GM23248 (cell line): ENCODE measurements at regions not wholly inside any gene's neighbourhood (a gene's known extent, or its start where the extent isn't known, plus 50 kb on each side); places are given as distances from the start of the nearest gene placed in this dataset.

Experiments used
- DNase-seq: peaks from one replicate; pipeline ENCODE4 v3.0.0-alpha.2; 2015
- H2AFZ ChIP-seq: fragments of 200-600 bp; sonication (generic); 2 replicates; pipeline ENCODE4 v1.6.1; 2016; ENCODE audit warnings: antibody characterized with exemption
- H3F3A ChIP-seq: fragments of 200-600 bp; sonication (generic); 2 replicates; pipeline ENCODE4 v1.6.1; 2016; ENCODE audit warnings: mild to moderate bottlenecking, antibody characterized with exemption, mixed run types; ENCODE audit not compliant: insufficient read depth
- H3K27ac ChIP-seq: fragments of 200-600 bp; sonication (generic); 2 replicates; pipeline ENCODE4 v1.5.1; 2016; ENCODE audit warnings: mild to moderate bottlenecking
- H3K27me3 ChIP-seq: fragments of 200-600 bp; sonication (generic); replicated peaks from 2 replicates; pipeline ENCODE4 v1.6.1; 2016; ENCODE audit warnings: mild to moderate bottlenecking; ENCODE audit not compliant: insufficient read depth
- H3K36me3 ChIP-seq: fragments of 200-600 bp; sonication (generic); 2 replicates; pipeline ENCODE4 v1.6.1; 2016; ENCODE audit warnings: low read depth, mild to moderate bottlenecking
- H3K4me1 ChIP-seq: fragments of 200-600 bp; sonication (generic); 2 replicates; pipeline ENCODE4 v1.6.1; 2016; ENCODE audit warnings: mild to moderate bottlenecking; ENCODE audit not compliant: insufficient read depth
- H3K4me2 ChIP-seq: fragments of 200-600 bp; sonication (generic); one replicate; pipeline ENCODE4 v1.6.1; 2016; ENCODE audit warnings: mild to moderate bottlenecking; ENCODE audit not compliant: unreplicated experiment
- H3K4me3 ChIP-seq: fragments of 200-600 bp; sonication (generic); 2 replicates; pipeline ENCODE4 v1.5.1; 2016; ENCODE audit warnings: mild to moderate bottlenecking
- H3K79me2 ChIP-seq: fragments of 200-600 bp; sonication (generic); 2 replicates; pipeline ENCODE4 v1.6.1; 2016; ENCODE audit warnings: mild to moderate bottlenecking; ENCODE audit not compliant: insufficient read depth
- H3K9ac ChIP-seq: fragments of 200-600 bp; sonication (generic); 2 replicates; pipeline ENCODE4 v1.6.1; 2016; ENCODE audit warnings: mild to moderate bottlenecking
- H3K9me2 ChIP-seq: fragments of 200-600 bp; sonication (generic); 2 replicates; pipeline ENCODE4 v1.6.1; 2016; ENCODE audit warnings: mixed run types, mild to moderate bottlenecking, moderate library complexity; ENCODE audit not compliant: insufficient read depth
- H3K9me3 ChIP-seq: fragments of 200-600 bp; sonication (generic); one replicate; pipeline ENCODE4 v1.6.1; 2017; ENCODE audit warnings: low read depth
- H4K20me1 ChIP-seq: fragments of 200-600 bp; sonication (generic); 2 replicates; pipeline ENCODE4 v1.6.0; 2016; ENCODE audit not compliant: insufficient read depth
- EZH2 ChIP-seq: fragments of 200-600 bp; sonication (generic); IDR thresholded peaks from 2 replicates; pipeline ENCODE4 v1.6.1; 2018; ENCODE audit warnings: antibody characterized with exemption, mild to moderate bottlenecking; ENCODE audit not compliant: insufficient read depth, poor library complexity, severe bottlenecking
- EZH2phosphoT487 ChIP-seq: fragments of 200-600 bp; sonication (generic); IDR thresholded peaks from 2 replicates; pipeline ENCODE4 v1.6.1; 2018; ENCODE audit warnings: antibody characterized with exemption, moderate library complexity, mild to moderate bottlenecking, low read depth; ENCODE audit not compliant: insufficient read depth
- WGBS, 2 experiments: methylation state at CpG; one replicate each; pipeline ENCODE4 v1.1.6; 2015 to 2017; ENCODE audit warnings: low lambda C conversion rate in 2 of 2, low coverage in 1 of 2; ENCODE audit errors: missing lambda C conversion rate in 2 of 2; 5-methylcytosine and 5-hydroxymethylcytosine counted together
- in situ Hi-C: fragments of 300-500 bp; cut with MboI; formaldehyde crosslinking; loops from 2 replicates; pipeline ENCODE4 v1.15.0; 2020

DNA sequence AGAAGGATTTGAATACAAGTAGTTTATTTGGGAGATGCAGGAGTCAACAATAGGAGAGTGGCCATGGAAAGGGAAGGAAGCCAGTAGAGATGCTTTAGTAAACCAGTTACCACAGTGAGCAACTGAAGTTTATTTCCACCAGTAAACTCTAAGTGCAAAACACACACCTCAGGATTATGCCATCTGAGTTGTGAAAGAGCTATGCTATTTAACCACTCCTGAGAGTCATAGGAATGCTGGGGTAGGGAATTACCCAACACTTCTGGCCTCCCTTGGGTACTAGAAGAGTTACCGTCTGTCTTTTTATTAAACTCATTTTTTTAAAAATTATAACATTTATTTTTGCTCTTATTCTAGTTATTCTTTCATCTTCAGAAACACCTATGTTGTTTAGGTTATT is 834.6 kb upstream of the AMOT start:
- in situ Hi-C loops, result no loop called here
- TF ChIP-seq EZH2phosphoT487 (no peak), EZH2 (no peak)
- Histone ChIP-seq H3K27me3 (no peaks in the 10 kb centered on the region), H4K20me1 (no peaks in the 10 kb centered on the region), H3K4me3 (no peak overlapping the region), H3K9me3 (no peaks in the 10 kb centered on the region), H3F3A (no peaks in the 10 kb centered on the region), H3K4me1 (no peaks in the 10 kb centered on the region; the same call in 1 of the 2 replicates), H3K27ac (no peak overlapping the region), H3K4me2 (no peak overlapping the region), H3K9ac (no peak overlapping the region), H2AFZ (no peak overlapping the region), H3K9me2 (no peaks in the 10 kb centered on the region), H3K36me3 (no peaks in the 10 kb centered on the region), H3K79me2 (no peaks in the 10 kb centered on the region)
- peak; percentile 63 for DNase-seq
- WGBS, 2 experiments, result 9 to 19% methylated on average over 1 of the region's 1 CpG

DNA sequence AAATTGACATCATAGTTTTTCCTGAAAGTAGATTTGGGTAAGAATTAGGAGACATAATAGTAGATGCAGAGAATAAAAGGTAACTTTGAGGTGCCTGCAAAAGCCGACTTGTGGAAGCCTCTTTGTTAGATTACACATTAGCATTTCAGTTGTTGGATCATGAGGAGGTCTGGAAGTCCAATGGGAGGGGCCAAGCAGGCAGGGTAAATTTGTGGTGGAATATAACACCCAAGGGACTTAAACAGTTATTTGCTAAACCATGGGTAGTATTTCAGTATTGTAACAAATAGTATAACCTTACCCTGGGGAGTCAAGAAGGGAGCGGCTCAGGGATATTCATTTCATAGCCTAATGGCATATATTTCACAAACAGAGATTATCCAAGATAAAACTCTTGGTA is 810.7 kb upstream of the AMOT start:
- WGBS, 2 experiments, result 78 to 83% methylated on average over 2 of the region's 2 CpGs
- Histone ChIP-seq H3K9me2 (no peaks in the 10 kb centered on the region), H3K79me2 (no peaks in the 10 kb centered on the region), H3K4me1 (no peaks in the 10 kb centered on the region), H4K20me1 (no peaks in the 10 kb centered on the region), H3K27me3 (no peaks in the 10 kb centered on the region), H3F3A (no peaks in the 10 kb centered on the region), H3K9ac (no peak overlapping the region), H3K9me3 (no peaks in the 10 kb centered on the region), H3K36me3 (no peaks in the 10 kb centered on the region), H2AFZ (no peak overlapping the region), H3K4me3 (no peak overlapping the region), H3K4me2 (no peak overlapping the region), H3K27ac (no peak overlapping the region)
- TF ChIP-seq EZH2phosphoT487 (no peak), EZH2 (no peak)
- no peak for DNase-seq
- in situ Hi-C loops, result no loop called here

DNA sequence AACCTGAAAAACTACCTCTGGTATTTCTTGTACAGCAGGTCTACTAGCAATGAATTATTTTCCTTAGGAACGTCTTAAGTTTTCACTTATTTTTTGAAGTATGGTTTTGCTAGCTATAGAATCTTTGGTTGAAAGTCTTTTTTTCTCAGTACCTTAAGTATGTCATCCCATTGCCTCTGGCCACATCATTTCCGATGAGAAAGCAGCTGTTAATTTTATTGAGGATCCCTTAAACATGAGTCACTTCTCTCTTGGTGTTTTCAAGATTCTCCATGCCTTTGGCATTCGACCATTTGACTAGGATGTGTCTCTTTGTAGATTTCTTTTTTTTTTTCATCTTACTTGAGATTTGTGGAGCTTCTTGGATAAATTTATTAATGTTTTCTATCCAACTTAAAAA is 803.8 kb upstream of the AMOT start:
- peak; percentile 74 for DNase-seq
- H3K27ac ChIP-seq, result peak overlapping the region; percentile 32; the same call in 1 of the 2 replicates
- in situ Hi-C loops, result no loop called here

DNA sequence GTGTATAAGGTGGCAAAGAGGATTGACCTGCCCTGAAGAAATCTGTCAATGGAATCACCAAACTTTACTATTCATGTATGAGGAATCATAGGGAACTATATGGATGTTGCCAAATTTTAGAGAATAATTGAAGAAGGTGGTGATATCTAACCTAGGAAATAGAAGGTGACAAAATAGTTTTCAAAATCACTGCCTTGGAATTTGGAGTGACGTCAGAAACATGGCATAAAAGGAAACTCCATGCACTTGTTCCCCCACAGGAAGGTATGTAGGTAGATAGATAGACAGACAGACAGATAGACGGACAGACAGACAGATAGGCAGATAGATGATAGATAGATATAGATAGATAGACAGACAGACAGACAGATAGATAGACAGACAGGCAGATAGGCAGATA is 793.9 kb upstream of the AMOT start:
- Histone ChIP-seq H3K4me1 (peaks cover 6% of the 10 kb centered on the region; the same call in 1 of the 2 replicates), H3K9me3 (no peaks in the 10 kb centered on the region), H3K27ac (no peak overlapping the region), H3K27me3 (no peaks in the 10 kb centered on the region), H4K20me1 (no peaks in the 10 kb centered on the region), H3F3A (0 out of 2 replicates have a peak, but pooled peaks cover 8% of the 10 kb centered on the region), H3K4me3 (no peak overlapping the region), H3K9ac (no peak overlapping the region), H2AFZ (no peak overlapping the region), H3K4me2 (no peak overlapping the region), H3K79me2 (no peaks in the 10 kb centered on the region), H3K9me2 (no peaks in the 10 kb centered on the region), H3K36me3 (no peaks in the 10 kb centered on the region)
- in situ Hi-C loops, result no loop called here
- WGBS, 2 experiments, result 75 to 84% methylated on average over 2 of the region's 2 CpGs
- no peak for TF ChIP-seq EZH2phosphoT487
- no peak for TF ChIP-seq EZH2
- no peak for DNase-seq

More for the DNA sequence above, 803.8 kb upstream of the AMOT start:
- Histone ChIP-seq H3K4me3 (no peak overlapping the region), H3K9ac (no peak overlapping the region), H2AFZ (no peak overlapping the region), H4K20me1 (no peaks in the 10 kb centered on the region), H3K36me3 (no peaks in the 10 kb centered on the region), H3K9me3 (no peaks in the 10 kb centered on the region), H3K9me2 (no peaks in the 10 kb centered on the region), H3K27me3 (no peaks in the 10 kb centered on the region), H3K4me1 (peaks cover 5% of the 10 kb centered on the region; the same call in 1 of the 2 replicates), H3K4me2 (no peak overlapping the region), H3K79me2 (no peaks in the 10 kb centered on the region), H3F3A (peaks cover 7% of the 10 kb centered on the region; the same call in 1 of the 2 replicates)
- 19 to 25% methylated on average over 3 of the region's 3 CpGs for WGBS, 2 experiments
- TF ChIP-seq EZH2, result no peak
- TF ChIP-seq EZH2phosphoT487, result no peak

DNA sequence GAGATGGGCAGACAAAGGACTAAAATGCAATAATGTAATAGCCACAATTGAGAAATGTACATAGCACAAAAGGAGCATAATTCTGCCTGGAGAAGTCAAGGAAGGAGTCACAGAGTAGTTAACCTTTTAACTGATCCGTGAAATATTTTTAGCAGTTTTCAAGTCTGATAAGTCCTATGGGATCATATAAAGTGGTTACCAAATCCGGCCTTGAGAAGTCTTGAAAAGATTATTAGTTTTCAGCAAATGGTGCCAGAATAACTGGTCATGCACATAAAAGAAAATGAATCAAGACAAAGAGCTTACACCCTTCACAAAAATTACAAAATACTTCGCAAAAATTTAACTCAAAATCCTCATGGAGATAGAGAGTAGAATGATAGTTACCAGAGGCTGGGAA is 788.7 kb upstream of the AMOT start:
- H3K9ac ChIP-seq, result no peak overlapping the region
- no peak overlapping the region for H2AFZ ChIP-seq
- no peaks in the 10 kb centered on the region for H4K20me1 ChIP-seq
- WGBS, 2 experiments, result 48 to 60% methylated on average over 3 of the region's 3 CpGs
- H3K27me3 ChIP-seq, result no peaks in the 10 kb centered on the region
- H3K4me1 ChIP-seq, result no peaks in the 10 kb centered on the region
- H3K9me3 ChIP-seq, result no peaks in the 10 kb centered on the region
- H3K27ac ChIP-seq, result no peak overlapping the region
- in situ Hi-C loops, result no loop called here
- H3K79me2 ChIP-seq, result no peaks in the 10 kb centered on the region
- H3K4me3 ChIP-seq, result no peak overlapping the region
- no peaks in the 10 kb centered on the region for H3K9me2 ChIP-seq
- TF ChIP-seq EZH2 (no peak), EZH2phosphoT487 (no peak)
- H3K36me3 ChIP-seq, result no peaks in the 10 kb centered on the region
- no peaks in the 10 kb centered on the region for H3F3A ChIP-seq
- H3K4me2 ChIP-seq, result no peak overlapping the region
- no peak for DNase-seq
